IMR-90 (cell line): ENCODE measurements at regions not wholly inside any gene's neighbourhood (a gene's known extent, or its start where the extent isn't known, plus 50 kb on each side); places are given as distances from the start of the nearest gene placed in this dataset.

Source experiments
- ATAC-seq: fragments of 200-7000 bp; cut with Tn5 transposase; 2 replicates; pipeline ENCODE4 v1.9.1; 2020; ENCODE audit warnings: low read depth, mild to moderate bottlenecking, moderate library complexity
- BruUV-seq: library from RNA; stranded (reverse); fragments of 400-500 nt; replicated peaks from 2 replicates; lab custom pipeline; 2021; lab: Mats Ljungman, UMichigan
- CTCF ChIA-PET: fragments of 300-600 bp; formaldehyde crosslinking; extraction: SDS; loops from one replicate; lab custom pipeline; 2021; ENCODE audit warnings: antibody characterized with exemption; lab: Yijun Ruan, JAX
- POLR2A ChIA-PET: fragments of 300-600 bp; sonication (Branson Sonifier 250); formaldehyde crosslinking; loops from one replicate; lab custom pipeline; 2022; ENCODE audit warnings: antibody characterized with exemption; ENCODE audit not compliant: unreplicated experiment; lab: Charles Lee
- DNase-seq: peaks from one replicate; pipeline ENCODE4 v3.0.0; 2013
- H2AFZ ChIP-seq: replicated peaks from 2 replicates; pipeline ENCODE3; 2013; ENCODE audit warnings: low read length, mild to moderate bottlenecking; ENCODE audit not compliant: poor library complexity
- H2AK5ac ChIP-seq: 2 replicates; pipeline ENCODE4 v1.6.1; 2013; ENCODE audit warnings: low read depth, low read length, inconsistent platforms
- H2AK9ac ChIP-seq: replicated peaks from 2 replicates; pipeline ENCODE3; 2013; ENCODE audit warnings: mild to moderate bottlenecking, low read depth, low read length, moderate library complexity; ENCODE audit not compliant: poor library complexity
- H2BK120ac ChIP-seq: 2 replicates; pipeline ENCODE4 v1.6.1; 2013; ENCODE audit warnings: low read depth, low read length, inconsistent platforms
- H2BK15ac ChIP-seq: 3 replicates; pipeline ENCODE4 v1.6.1; 2013; ENCODE audit warnings: low read depth, low read length, inconsistent platforms
- H2BK20ac ChIP-seq: 2 replicates; pipeline ENCODE4 v1.6.1; 2013; ENCODE audit warnings: low read depth, mild to moderate bottlenecking, inconsistent platforms, low read length, moderate library complexity
- H2BK5ac ChIP-seq: 2 replicates; pipeline ENCODE4 v1.6.1; 2013; ENCODE audit warnings: mild to moderate bottlenecking, low read depth, low read length, inconsistent platforms; ENCODE audit not compliant: poor library complexity, severe bottlenecking
- H3K14ac ChIP-seq: replicated peaks from 2 replicates; pipeline ENCODE4 v1.6.1; 2013; ENCODE audit warnings: low read depth, low read length, inconsistent platforms
- H3K18ac ChIP-seq: 2 replicates; pipeline ENCODE4 v1.6.1; 2013; ENCODE audit warnings: low read depth, low read length, control low read depth
- H3K23ac ChIP-seq: 2 replicates; pipeline ENCODE4 v1.6.1; 2013; ENCODE audit warnings: low read depth, low read length, inconsistent platforms
- H3K27ac ChIP-seq: 2 replicates; pipeline ENCODE4 v1.5.1; 2013; ENCODE audit warnings: mild to moderate bottlenecking, control low read depth, low read length; ENCODE audit not compliant: insufficient read depth
- H3K27me3 ChIP-seq: 2 replicates; pipeline ENCODE4 v1.6.1; 2013; ENCODE audit warnings: low read length; ENCODE audit not compliant: control insufficient read depth, insufficient read depth
- H3K36me3 ChIP-seq: 2 replicates; pipeline ENCODE4 v1.6.1; 2013; ENCODE audit warnings: low read length, mixed read lengths; ENCODE audit not compliant: control insufficient read depth, insufficient read depth
- H3K4ac ChIP-seq: 2 replicates; pipeline ENCODE4 v1.6.1; 2013; ENCODE audit warnings: low read depth, low read length, inconsistent platforms
- H3K4me1 ChIP-seq: 2 replicates; pipeline ENCODE4 v1.6.1; 2013; ENCODE audit warnings: low read length, mixed read lengths; ENCODE audit not compliant: control insufficient read depth, insufficient read depth
- H3K4me2 ChIP-seq: 2 replicates; pipeline ENCODE4 v1.6.1; 2013; ENCODE audit warnings: low read depth, mild to moderate bottlenecking, control low read depth, low read length, moderate library complexity
- H3K4me3 ChIP-seq: 2 replicates; pipeline ENCODE4 v1.5.1; 2013; ENCODE audit warnings: low read depth, mild to moderate bottlenecking, control low read depth, low read length, moderate library complexity; ENCODE audit not compliant: insufficient read depth
- H3K56ac ChIP-seq: 2 replicates; pipeline ENCODE4 v1.6.1; 2013; ENCODE audit warnings: low read length, inconsistent platforms; ENCODE audit not compliant: insufficient read depth; ENCODE audit errors: extremely low read depth
- H3K79me1 ChIP-seq, 2 experiments: 2 replicates each; pipeline ENCODE4 v1.6.1; 2013; ENCODE audit warnings: low read length in 2 of 2, inconsistent platforms in 1 of 2, low read depth in 1 of 2
- H3K9ac ChIP-seq: 2 replicates; pipeline ENCODE4 v1.6.1; 2013; ENCODE audit warnings: low read depth, low read length, control low read depth
- H3K9me1 ChIP-seq: 2 replicates; pipeline ENCODE4 v1.6.1; 2013; ENCODE audit warnings: low read length, inconsistent platforms; ENCODE audit not compliant: insufficient read depth
- H3K9me3 ChIP-seq: 2 replicates; pipeline ENCODE4 v1.6.1; 2013; ENCODE audit warnings: low read length; ENCODE audit not compliant: control insufficient read depth, insufficient read depth
- H4K20me1 ChIP-seq: 2 replicates; pipeline ENCODE4 v1.6.1; 2013; ENCODE audit warnings: low read length, inconsistent platforms; ENCODE audit not compliant: insufficient read depth
- H4K5ac ChIP-seq: 2 replicates; pipeline ENCODE4 v1.6.1; 2013; ENCODE audit warnings: mild to moderate bottlenecking, low read depth, low read length, control low read depth
- H4K8ac ChIP-seq, 2 experiments: 2 replicates each; pipeline ENCODE4 v1.6.1; 2013; ENCODE audit warnings: low read depth in 2 of 2, low read length in 2 of 2, control low read depth in 1 of 2, inconsistent platforms in 1 of 2
- H4K91ac ChIP-seq: 2 replicates; pipeline ENCODE4 v1.6.1; 2013; ENCODE audit warnings: low read depth, low read length, inconsistent platforms; ENCODE audit not compliant: insufficient read depth
- BHLHE40 ChIP-seq: fragments of 150-350 bp; IDR thresholded peaks from 2 replicates; pipeline ENCODE4 v1.6.1; 2016; ENCODE audit warnings: mild to moderate bottlenecking, low read depth, low read length
- FOS ChIP-seq: fragments of 150-350 bp; IDR thresholded peaks from 2 replicates; pipeline ENCODE4 v1.6.1; 2016; ENCODE audit warnings: low read depth, low read length
- MAZ ChIP-seq: IDR thresholded peaks from 2 replicates; pipeline ENCODE4 v1.6.1; 2012; ENCODE audit warnings: low read depth, mild to moderate bottlenecking, low read length, improper control_type of control experiment, moderate library complexity, borderline replicate concordance
- MXI1 ChIP-seq: IDR thresholded peaks from 2 replicates; pipeline ENCODE4 v1.6.1; 2012; ENCODE audit warnings: low read depth, mild to moderate bottlenecking, low read length, moderate library complexity, borderline replicate concordance
- NFE2L2 ChIP-seq: fragments of 150-350 bp; IDR thresholded peaks from 2 replicates; pipeline ENCODE4 v1.6.1; 2016; ENCODE audit warnings: low read depth, mild to moderate bottlenecking, low read length
- POLR2A ChIP-seq: IDR thresholded peaks from 2 replicates; pipeline ENCODE4 v1.6.1; 2012; ENCODE audit warnings: mild to moderate bottlenecking, low read depth, low read length
- RAD21 ChIP-seq: IDR thresholded peaks from 2 replicates; pipeline ENCODE4 v1.6.1; 2012; ENCODE audit warnings: low read length, improper control_type of control experiment
- RCOR1 ChIP-seq: IDR thresholded peaks from 2 replicates; pipeline ENCODE4 v1.6.1; 2012; ENCODE audit warnings: mild to moderate bottlenecking, low read length, improper control_type of control experiment; ENCODE audit not compliant: insufficient replicate concordance
- RFX5 ChIP-seq: IDR thresholded peaks from 2 replicates; pipeline ENCODE4 v1.8.0; 2012; ENCODE audit warnings: low read depth, mild to moderate bottlenecking, low read length, moderate library complexity
- SMC3 ChIP-seq: fragments of 150-350 bp; IDR thresholded peaks from 2 replicates; pipeline ENCODE4 v1.6.1; 2016; ENCODE audit warnings: low read depth, mild to moderate bottlenecking, antibody characterized with exemption, low read length, moderate library complexity
- WGBS, 2 experiments: methylation state at CpG; one replicate each; pipeline versions ENCODE4 v1.1.5 to v1.1.7; 2013; ENCODE audit warnings: missing lambda C conversion rate in 2 of 2; ENCODE audit not compliant: insufficient read length in 1 of 2; ENCODE audit errors: extremely low coverage in 2 of 2; 5-methylcytosine and 5-hydroxymethylcytosine counted together
- dilution Hi-C: fragments of 300-500 bp; cut with HindIII; formaldehyde crosslinking; loops from one replicate; pipeline ENCODE4 v1.14.3; 2018; ENCODE audit warnings: low sequenced_read_pairs; ENCODE audit not compliant: unreplicated experiment
- in situ Hi-C: fragments of 300-500 bp; cut with MboI; formaldehyde crosslinking; loops from 3 replicates; pipeline ENCODE4 v1.14.3; 2019; ENCODE audit warnings: low sequenced_read_pairs, inconsistent platforms, mixed read lengths
- intact Hi-C: fragments of 100-400 bp; cut with micrococcal nuclease; formaldehyde crosslinking; loops from 2 replicates; pipeline ENCODE4 v1.10.0; 2022
- TF ChIP-seq, protein P1 (sequence below): conservative IDR thresholded peaks from 2 replicates; pipeline ENCODE4 v1.5.1; 2012; ENCODE audit warnings: mild to moderate bottlenecking, low read depth, low read length, improper control_type of control experiment

DNA sequence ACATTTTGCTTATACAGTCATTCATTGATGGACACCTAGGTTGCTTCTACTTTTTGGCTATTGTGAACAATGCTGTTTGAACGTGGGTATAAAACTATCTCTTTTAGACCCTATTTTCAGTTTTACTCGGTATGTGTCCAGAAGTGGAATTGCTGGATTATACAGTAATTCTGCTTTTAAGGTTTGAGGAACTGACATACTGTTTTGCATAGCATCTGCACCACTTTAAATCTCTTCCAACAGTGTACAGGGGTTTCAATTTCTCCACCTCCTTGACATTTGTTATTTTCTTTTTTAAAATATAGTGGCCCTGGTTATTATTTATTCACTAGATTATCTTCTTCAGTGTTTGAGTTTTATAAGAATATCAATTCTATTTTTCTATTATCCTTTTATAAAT, 116.9 kb downstream of the USP22 start:
- no peak overlapping the region for H2AFZ ChIP-seq
- no TSS peak for BruUV-seq
- H4K8ac ChIP-seq = no peak overlapping the region
- no peaks in the 10 kb centered on the region for H3K36me3 ChIP-seq
- H2BK15ac ChIP-seq = no peak overlapping the region
- H4K91ac ChIP-seq = no peak overlapping the region
- no peak overlapping the region for H3K4ac ChIP-seq
- H2BK5ac ChIP-seq = no peak overlapping the region
- H3K27ac ChIP-seq = no peak overlapping the region
- H3K79me1 ChIP-seq = no peaks in the 10 kb centered on the region
- H2AK5ac ChIP-seq = no peak overlapping the region
- no peak overlapping the region for H3K9ac ChIP-seq
- H2AK9ac ChIP-seq = no peak overlapping the region
- H3K4me2 ChIP-seq = no peak overlapping the region
- H3K4me1 ChIP-seq = peaks cover 11% of the 10 kb centered on the region
- no peak overlapping the region for H3K4me3 ChIP-seq
- no peaks in the 10 kb centered on the region for H3K9me1 ChIP-seq
- H3K56ac ChIP-seq = no peak overlapping the region
- ChIA-PET POLR2A (no interaction called here), CTCF (no interaction called here)
- no CpG with 5 or more reads among the region's 2 CpGs for WGBS, 2 experiments
- no peak overlapping the region for H3K14ac ChIP-seq
- TF ChIP-seq RFX5 = no peak
- TF ChIP-seq NFE2L2 = no peak
- no peak for TF ChIP-seq MAZ
- no peak for TF ChIP-seq RCOR1
- TF ChIP-seq RAD21 = no peak
- no peak for TF ChIP-seq BHLHE40
- TF ChIP-seq FOS = no peak
- TF ChIP-seq MXI1 = no peak
- no peak for TF ChIP-seq SMC3
- TF ChIP-seq, protein P1, sequence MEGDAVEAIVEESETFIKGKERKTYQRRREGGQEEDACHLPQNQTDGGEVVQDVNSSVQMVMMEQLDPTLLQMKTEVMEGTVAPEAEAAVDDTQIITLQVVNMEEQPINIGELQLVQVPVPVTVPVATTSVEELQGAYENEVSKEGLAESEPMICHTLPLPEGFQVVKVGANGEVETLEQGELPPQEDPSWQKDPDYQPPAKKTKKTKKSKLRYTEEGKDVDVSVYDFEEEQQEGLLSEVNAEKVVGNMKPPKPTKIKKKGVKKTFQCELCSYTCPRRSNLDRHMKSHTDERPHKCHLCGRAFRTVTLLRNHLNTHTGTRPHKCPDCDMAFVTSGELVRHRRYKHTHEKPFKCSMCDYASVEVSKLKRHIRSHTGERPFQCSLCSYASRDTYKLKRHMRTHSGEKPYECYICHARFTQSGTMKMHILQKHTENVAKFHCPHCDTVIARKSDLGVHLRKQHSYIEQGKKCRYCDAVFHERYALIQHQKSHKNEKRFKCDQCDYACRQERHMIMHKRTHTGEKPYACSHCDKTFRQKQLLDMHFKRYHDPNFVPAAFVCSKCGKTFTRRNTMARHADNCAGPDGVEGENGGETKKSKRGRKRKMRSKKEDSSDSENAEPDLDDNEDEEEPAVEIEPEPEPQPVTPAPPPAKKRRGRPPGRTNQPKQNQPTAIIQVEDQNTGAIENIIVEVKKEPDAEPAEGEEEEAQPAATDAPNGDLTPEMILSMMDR = no peak
- no peak for TF ChIP-seq POLR2A
- H3K23ac ChIP-seq = no peak overlapping the region
- H4K5ac ChIP-seq = no peak overlapping the region
- H3K27me3 ChIP-seq = no peaks in the 10 kb centered on the region
- dilution Hi-C loops (no loop called here), in situ Hi-C loops (no loop called here), intact Hi-C loops (no loop called here)
- no peak overlapping the region for H2BK120ac ChIP-seq
- DNase-seq (no peak), ATAC-seq (no peak)
- no peak overlapping the region for H2BK20ac ChIP-seq
- no peak overlapping the region for H3K18ac ChIP-seq
- H3K9me3 ChIP-seq = no peaks in the 10 kb centered on the region
- H4K20me1 ChIP-seq = no peaks in the 10 kb centered on the region
